Astrocyte of the hippocampus (primary cell): ENCODE measurements at regions not wholly inside any gene's neighbourhood (a gene's known extent, or its start where the extent isn't known, plus 50 kb on each side); places are given as distances from the start of the nearest gene placed in this dataset.
A peak's percentile ranks its signal among the peaks of the same experiment; 100 is the strongest.
"Not testable (repeated sequence)": the region's sequence is repeated elsewhere in the genome, so short reads cannot be mapped to it uniquely, and the experiment has no call there.

ENCODE experiments used
- DNase-seq: peaks from one replicate; pipeline ENCODE4 v3.0.0; 2011; ENCODE audit warnings: low read depth, low spot score

- no peak for DNase-seq
Measured at GRCh38 chr12:75683220-75683619, 171.8 kb upstream of the KRR1 start.

- no peak for DNase-seq
Measured at GRCh38 chr12:75677522-75677921, 166.1 kb upstream of the KRR1 start.

- no peak for DNase-seq
Measured at GRCh38 chr12:75674393-75674792, 163.0 kb upstream of the KRR1 start.

- DNase-seq: no peak
Measured at GRCh38 chr12:75672200-75672599, 160.8 kb upstream of the KRR1 start.

- no peak for DNase-seq
Measured at GRCh38 chr12:75670216-75670615, 158.8 kb upstream of the KRR1 start.

GRCh38 chr12:75666939-75667334 lies 155.5 kb upstream of the KRR1 start:
- DNase-seq: peak; percentile 64

GRCh38 chr12:75666126-75666938 lies 154.9 kb upstream of the KRR1 start:
- DNase-seq: peak; percentile 66

- DNase-seq: no peak
Measured at GRCh38 chr12:75665216-75665615, 153.8 kb upstream of the KRR1 start.

GRCh38 chr12:75662511-75663159 lies 151.2 kb upstream of the KRR1 start:
- no peak for DNase-seq

GRCh38 chr12:75661908-75662307 lies 150.5 kb upstream of the KRR1 start:
- DNase-seq: peak; percentile 76

- no peak for DNase-seq
Measured at GRCh38 chr12:75660805-75661404, 149.5 kb upstream of the KRR1 start.

GRCh38 chr12:75660107-75660530 lies 148.7 kb upstream of the KRR1 start:
- no peak for DNase-seq

- peak; percentile 63 for DNase-seq
Measured at GRCh38 chr12:75658901-75659823, 147.8 kb upstream of the KRR1 start.

- no peak for DNase-seq
Measured at GRCh38 chr12:75658286-75658685, 146.9 kb upstream of the KRR1 start.

GRCh38 chr12:75657831-75658230 lies 146.4 kb upstream of the KRR1 start:
- DNase-seq: no peak

GRCh38 chr12:75657354-75657753 lies 145.9 kb upstream of the KRR1 start:
- not testable (repeated sequence) for DNase-seq

GRCh38 chr12:75656648-75657047 lies 145.2 kb upstream of the KRR1 start:
- no peak for DNase-seq

GRCh38 chr12:75656210-75656609 lies 144.8 kb upstream of the KRR1 start:
- DNase-seq: no peak

- no peak for DNase-seq
Measured at GRCh38 chr12:75655315-75655806, 144.0 kb upstream of the KRR1 start.

GRCh38 chr12:75651342-75651695 lies 139.9 kb upstream of the KRR1 start:
- no peak for DNase-seq

GRCh38 chr12:75650595-75651341 lies 139.4 kb upstream of the KRR1 start:
- DNase-seq: peak; percentile 88
